ENCODE measurements at regions not wholly inside any gene's neighbourhood (a gene's known extent, or its start where the extent isn't known, plus 50 kb on each side); places are given as distances from the start of the nearest gene placed in this dataset.
"Not testable (repeated sequence)": the region's sequence is repeated elsewhere in the genome, so short reads cannot be mapped to it uniquely, and the experiment has no call there.

- DNase-seq (ENCODE audit: low read depth): no peak
Observed at GRCh38 chr20:53818457-53819177, 225.0 kb upstream of the ZNF217 start.

GRCh38 chr20:53817513-53817912, 223.9 kb upstream of the ZNF217 start:
- DNase-seq (ENCODE audit: low read depth): not testable (repeated sequence)

GRCh38 chr20:53816872-53817398, 223.3 kb upstream of the ZNF217 start:
- no peak for DNase-seq (ENCODE audit: low read depth)

- no peak for DNase-seq (ENCODE audit: low read depth)
Observed at GRCh38 chr20:53815509-53815908, 221.9 kb upstream of the ZNF217 start.

GRCh38 chr20:53814060-53814459, 220.4 kb upstream of the ZNF217 start:
- no peak for DNase-seq (ENCODE audit: low read depth)

- no peak for DNase-seq (ENCODE audit: low read depth)
Observed at GRCh38 chr20:53813636-53814035, 220.0 kb upstream of the ZNF217 start.

GRCh38 chr20:53811577-53811976, 217.9 kb upstream of the ZNF217 start:
- DNase-seq (ENCODE audit: low read depth): no peak

- DNase-seq (ENCODE audit: low read depth): no peak
Observed at GRCh38 chr20:53810661-53811355, 217.2 kb upstream of the ZNF217 start.

- peak; percentile 53 for DNase-seq (ENCODE audit: low read depth)
Observed at GRCh38 chr20:53809728-53810365, 216.2 kb upstream of the ZNF217 start.

GRCh38 chr20:53809217-53809616, 215.6 kb upstream of the ZNF217 start:
- DNase-seq (ENCODE audit: low read depth): no peak

GRCh38 chr20:53808733-53809132, 215.1 kb upstream of the ZNF217 start:
- no peak for DNase-seq (ENCODE audit: low read depth)

GRCh38 chr20:53808302-53808701, 214.7 kb upstream of the ZNF217 start:
- DNase-seq (ENCODE audit: low read depth): not testable (repeated sequence)

- DNase-seq (ENCODE audit: low read depth): no peak
Observed at GRCh38 chr20:53806683-53807401, 213.2 kb upstream of the ZNF217 start.

- DNase-seq (ENCODE audit: low read depth): peak; percentile 96
Observed at GRCh38 chr20:53805895-53806384, 212.3 kb upstream of the ZNF217 start.

GRCh38 chr20:53804920-53805894, 211.6 kb upstream of the ZNF217 start:
- no peak for DNase-seq (ENCODE audit: low read depth)

- DNase-seq (ENCODE audit: low read depth): not testable (repeated sequence)
Observed at GRCh38 chr20:53804308-53804707, 210.7 kb upstream of the ZNF217 start.

GRCh38 chr20:53803492-53804155, 210.0 kb upstream of the ZNF217 start:
- no peak for DNase-seq (ENCODE audit: low read depth)

GRCh38 chr20:53801609-53802370, 208.2 kb upstream of the ZNF217 start:
- DNase-seq (ENCODE audit: low read depth): no peak

- DNase-seq (ENCODE audit: low read depth): no peak
Observed at GRCh38 chr20:53800883-53801604, 207.4 kb upstream of the ZNF217 start.
